Type B pancreatic cell (in vitro differentiated cells): ENCODE measurements at regions not wholly inside any gene's neighbourhood (a gene's known extent, or its start where the extent isn't known, plus 50 kb on each side); places are given as distances from the start of the nearest gene placed in this dataset.
"Not testable (repeated sequence)": the region's sequence is repeated elsewhere in the genome, so short reads cannot be mapped to it uniquely, and the experiment has no call there.

Source experiments
- DNase-seq: peaks from one replicate; pipeline ENCODE4 v3.0.0; 2021; ENCODE audit warnings: mixed read lengths; ENCODE audit not compliant: unreplicated experiment; ENCODE audit errors: extremely low spot score
- H3K27ac Mint-ChIP-seq: 2 replicates; pipeline ENCODE4 v1.8.0; 2021; ENCODE audit warnings: mild to moderate bottlenecking, mixed read lengths
- H3K27me3 Mint-ChIP-seq: 2 replicates; pipeline ENCODE4 v1.8.0; 2021; ENCODE audit warnings: mixed read lengths
- H3K36me3 Mint-ChIP-seq: 2 replicates; pipeline ENCODE4 v1.8.0; 2021; ENCODE audit warnings: mixed read lengths
- H3K4me1 Mint-ChIP-seq: one replicate; pipeline ENCODE4 v1.8.0; 2021; ENCODE audit warnings: mixed read lengths; ENCODE audit not compliant: unreplicated experiment
- H3K4me3 Mint-ChIP-seq: 2 replicates; pipeline ENCODE4 v1.8.0; 2021; ENCODE audit warnings: mild to moderate bottlenecking, mixed read lengths
- H3K9me3 Mint-ChIP-seq: 2 replicates; pipeline ENCODE4 v1.8.0; 2021; ENCODE audit warnings: mixed read lengths
- TF ChIP-seq, protein P1 (sequence below): fragments of 200-600 bp; sonication (generic); conservative IDR thresholded peaks from 2 replicates; pipeline ENCODE4 v1.5.0; 2021; ENCODE audit warnings: antibody characterized with exemption, mild to moderate bottlenecking

DNA sequence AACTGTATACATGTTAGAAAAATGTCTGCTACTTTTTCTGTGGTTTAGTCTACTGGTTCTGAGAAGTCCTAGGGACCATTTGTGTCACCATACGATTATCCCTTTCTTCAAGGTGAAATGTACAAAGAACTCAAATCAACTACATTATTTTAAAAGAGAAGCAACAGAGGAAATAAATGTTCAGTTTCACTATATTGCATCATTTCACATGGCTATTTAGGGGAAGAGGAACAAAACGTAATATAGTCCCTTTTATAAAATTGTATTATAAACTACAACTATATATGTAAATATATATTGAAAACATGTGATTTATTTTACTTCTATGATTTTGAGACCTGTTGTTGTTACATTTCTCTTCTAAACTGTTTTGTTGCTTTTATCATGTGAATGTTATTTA is 1308.0 kb downstream of the EPHA7 start:
- H3K27ac Mint-ChIP-seq, result no peak overlapping the region
- H3K36me3 Mint-ChIP-seq, result no peaks in the 10 kb centered on the region
- H3K9me3 Mint-ChIP-seq, result no peaks in the 10 kb centered on the region
- no peak for DNase-seq
- no peak overlapping the region for H3K4me3 Mint-ChIP-seq
- no peaks in the 10 kb centered on the region for H3K27me3 Mint-ChIP-seq
- TF ChIP-seq, protein P1, sequence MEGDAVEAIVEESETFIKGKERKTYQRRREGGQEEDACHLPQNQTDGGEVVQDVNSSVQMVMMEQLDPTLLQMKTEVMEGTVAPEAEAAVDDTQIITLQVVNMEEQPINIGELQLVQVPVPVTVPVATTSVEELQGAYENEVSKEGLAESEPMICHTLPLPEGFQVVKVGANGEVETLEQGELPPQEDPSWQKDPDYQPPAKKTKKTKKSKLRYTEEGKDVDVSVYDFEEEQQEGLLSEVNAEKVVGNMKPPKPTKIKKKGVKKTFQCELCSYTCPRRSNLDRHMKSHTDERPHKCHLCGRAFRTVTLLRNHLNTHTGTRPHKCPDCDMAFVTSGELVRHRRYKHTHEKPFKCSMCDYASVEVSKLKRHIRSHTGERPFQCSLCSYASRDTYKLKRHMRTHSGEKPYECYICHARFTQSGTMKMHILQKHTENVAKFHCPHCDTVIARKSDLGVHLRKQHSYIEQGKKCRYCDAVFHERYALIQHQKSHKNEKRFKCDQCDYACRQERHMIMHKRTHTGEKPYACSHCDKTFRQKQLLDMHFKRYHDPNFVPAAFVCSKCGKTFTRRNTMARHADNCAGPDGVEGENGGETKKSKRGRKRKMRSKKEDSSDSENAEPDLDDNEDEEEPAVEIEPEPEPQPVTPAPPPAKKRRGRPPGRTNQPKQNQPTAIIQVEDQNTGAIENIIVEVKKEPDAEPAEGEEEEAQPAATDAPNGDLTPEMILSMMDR, result no peak
- H3K4me1 Mint-ChIP-seq, result no peaks in the 10 kb centered on the region

DNA sequence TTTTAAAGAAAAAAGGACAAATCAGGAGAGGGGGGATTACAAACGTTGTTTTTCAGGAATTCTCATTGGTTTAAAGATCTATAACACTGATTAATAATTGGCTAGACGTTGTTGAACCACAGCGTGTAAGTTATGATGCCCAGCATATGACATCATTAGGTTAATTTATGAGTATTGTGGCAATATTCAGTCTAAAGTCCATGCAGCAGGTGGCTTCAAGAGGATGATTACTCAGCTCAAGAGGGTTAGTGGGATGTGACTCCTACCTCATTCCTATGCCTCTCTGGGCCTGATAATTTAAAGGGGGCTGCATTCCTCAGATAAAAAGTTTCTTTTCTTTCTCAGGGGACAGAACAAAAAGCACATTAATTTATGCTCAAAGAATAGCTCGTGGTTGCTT is 1309.0 kb downstream of the EPHA7 start:
- no peak for DNase-seq
- Mint-ChIP-seq H3K27me3 (no peaks in the 10 kb centered on the region), H3K27ac (no peak overlapping the region), H3K9me3 (peaks cover 2% of the 10 kb centered on the region), H3K4me3 (no peak overlapping the region), H3K4me1 (no peaks in the 10 kb centered on the region), H3K36me3 (no peaks in the 10 kb centered on the region)
- TF ChIP-seq, protein P1, result no peak

DNA sequence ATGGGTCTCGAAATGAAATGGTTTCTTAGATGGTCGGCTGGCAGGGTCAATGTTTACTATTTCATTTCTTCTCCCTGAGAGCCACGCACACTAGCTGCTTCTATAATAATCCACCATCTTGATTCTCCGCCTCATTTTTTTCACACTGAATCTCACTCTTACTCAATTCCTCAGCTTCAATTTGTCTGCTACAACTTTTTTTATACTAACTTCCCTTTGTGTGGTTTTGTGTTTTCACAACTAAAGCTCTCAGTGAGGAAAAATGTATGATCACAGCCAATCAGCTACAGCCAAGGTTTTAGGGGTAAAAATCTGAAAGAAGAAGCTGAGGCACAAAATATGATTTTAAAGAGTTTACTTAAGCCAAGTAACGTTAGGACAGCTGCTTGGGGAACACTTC is 1309.4 kb downstream of the EPHA7 start:
- no peak overlapping the region for H3K27ac Mint-ChIP-seq
- TF ChIP-seq, protein P1, result no peak

DNA sequence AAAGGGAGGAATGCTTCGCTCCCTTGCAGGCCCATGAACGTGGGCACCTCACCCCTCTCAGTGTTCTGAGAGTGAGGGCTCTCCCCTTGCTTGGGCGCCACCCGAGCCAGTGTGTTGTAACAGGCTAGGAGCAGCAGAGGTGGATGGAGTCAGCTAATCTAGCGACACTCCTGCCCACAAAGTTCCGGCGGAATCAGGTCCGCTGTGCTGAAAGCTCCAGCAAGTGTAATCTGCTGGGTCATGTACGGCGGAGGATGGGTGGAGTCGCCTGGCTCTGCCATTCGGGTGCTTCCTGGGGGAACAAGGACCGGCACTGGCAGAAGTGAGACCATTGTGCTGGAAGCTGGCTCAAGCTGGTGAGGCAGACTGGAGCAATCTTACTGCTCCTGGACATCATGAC is 1310.1 kb downstream of the EPHA7 start:
- H3K27me3 Mint-ChIP-seq, result no peaks in the 10 kb centered on the region
- no peak overlapping the region for H3K27ac Mint-ChIP-seq
- H3K9me3 Mint-ChIP-seq, result peaks cover 9% of the 10 kb centered on the region
- TF ChIP-seq, protein P1, result no peak
- no peaks in the 10 kb centered on the region for H3K4me1 Mint-ChIP-seq
- no peaks in the 10 kb centered on the region for H3K36me3 Mint-ChIP-seq
- no peak for DNase-seq
- no peak overlapping the region for H3K4me3 Mint-ChIP-seq

More for the DNA sequence above, 1309.4 kb downstream of the EPHA7 start:
- H3K9me3 Mint-ChIP-seq, result peaks cover 6% of the 10 kb centered on the region
- H3K4me3 Mint-ChIP-seq, result no peak overlapping the region
- H3K27me3 Mint-ChIP-seq, result no peaks in the 10 kb centered on the region
- no peak for DNase-seq
- H3K36me3 Mint-ChIP-seq, result no peaks in the 10 kb centered on the region
- no peaks in the 10 kb centered on the region for H3K4me1 Mint-ChIP-seq

DNA sequence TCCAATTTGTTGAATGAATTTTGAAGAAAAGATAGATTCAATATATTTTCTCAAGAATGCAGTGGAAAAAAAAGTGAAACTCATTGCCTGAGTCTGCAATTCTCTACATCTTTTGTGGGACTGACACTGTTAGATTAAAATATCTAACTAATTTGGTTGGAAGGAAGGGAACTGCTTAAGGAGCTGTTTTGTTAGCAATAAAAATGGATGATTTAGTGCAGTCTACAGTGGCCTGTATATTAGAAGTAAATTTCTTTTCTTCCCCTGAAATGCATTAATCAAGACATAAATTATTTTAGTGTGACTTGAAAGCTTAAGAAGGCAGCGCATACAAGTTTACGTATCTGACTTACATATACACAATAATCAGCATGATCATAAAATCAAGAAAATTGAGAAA is 1332.6 kb downstream of the EPHA7 start:
- TF ChIP-seq, protein P1, result no peak
- H3K27me3 Mint-ChIP-seq, result no peaks in the 10 kb centered on the region

DNA sequence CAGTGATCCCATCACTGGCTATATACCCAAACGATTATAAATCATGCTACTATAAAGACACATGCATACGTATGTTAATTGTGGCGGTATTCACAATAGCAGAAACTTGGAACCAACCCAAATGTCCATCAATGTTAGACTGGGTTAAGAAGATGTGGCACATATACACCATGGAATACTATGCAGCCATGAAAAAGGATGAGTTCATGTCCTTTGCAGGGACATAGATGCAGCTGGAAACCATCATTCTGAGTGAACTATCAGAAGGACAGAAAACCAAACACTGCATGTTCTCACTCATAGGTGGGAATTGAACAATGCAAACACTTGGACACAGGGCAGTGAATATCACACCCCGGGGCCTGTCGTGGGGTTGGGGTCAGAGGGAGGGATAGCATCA is 1335.4 kb downstream of the EPHA7 start:
- not testable (repeated sequence) for H3K36me3 Mint-ChIP-seq, H3K27me3 Mint-ChIP-seq, H3K4me1 Mint-ChIP-seq, H3K27ac Mint-ChIP-seq, DNase-seq, H3K4me3 Mint-ChIP-seq
- H3K9me3 Mint-ChIP-seq, result peaks cover 11% of the 10 kb centered on the region

More for the DNA sequence above, 1332.6 kb downstream of the EPHA7 start:
- DNase-seq, result no peak
- no peak overlapping the region for H3K27ac Mint-ChIP-seq
- no peaks in the 10 kb centered on the region for H3K4me1 Mint-ChIP-seq
- H3K36me3 Mint-ChIP-seq, result no peaks in the 10 kb centered on the region
- H3K4me3 Mint-ChIP-seq, result no peak overlapping the region
- peaks cover 6% of the 10 kb centered on the region for H3K9me3 Mint-ChIP-seq
